HAP-1 (cell line): ENCODE measurements at regions not wholly inside any gene's neighbourhood (a gene's known extent, or its start where the extent isn't known, plus 50 kb on each side); places are given as distances from the start of the nearest gene placed in this dataset.
A peak's percentile ranks its signal among the peaks of the same experiment; 100 is the strongest.

Source experiments
- DNase-seq, 2 experiments: peaks; one replicate each; pipeline ENCODE4 v3.0.0-alpha.2; 2016 to 2020; ENCODE audit warnings: low spot score in 2 of 2
- H3K27me3 ChIP-seq: fragments of 250-450 bp; sonication (Bioruptor Pico); 2 replicates; pipeline ENCODE4 v1.5.1; 2020; ENCODE audit warnings: low read depth, mild to moderate bottlenecking, moderate library complexity
- H3K36me3 ChIP-seq: fragments of 250-450 bp; sonication (Bioruptor Pico); replicated peaks from 2 replicates; pipeline ENCODE4 v1.5.1; 2020; ENCODE audit warnings: mild to moderate bottlenecking
- H3K4me1 ChIP-seq: fragments of 250-450 bp; sonication (Bioruptor Pico); 2 replicates; pipeline ENCODE4 v1.5.1; 2020; ENCODE audit warnings: mild to moderate bottlenecking
- H3K4me3 ChIP-seq: fragments of 250-450 bp; sonication (Bioruptor Pico); 2 replicates; pipeline ENCODE4 v1.5.1; 2020; ENCODE audit warnings: mild to moderate bottlenecking, moderate library complexity
- H3K9me3 ChIP-seq: fragments of 250-450 bp; sonication (Bioruptor Pico); 2 replicates; pipeline ENCODE4 v1.5.1; 2020; ENCODE audit warnings: mild to moderate bottlenecking, moderate library complexity
- in situ Hi-C: fragments of 300-500 bp; cut with MboI; formaldehyde crosslinking; loops from 3 replicates; pipeline ENCODE4 v1.14.3; 2020; ENCODE audit warnings: low sequenced_read_pairs, inconsistent platforms, mixed read lengths

DNA sequence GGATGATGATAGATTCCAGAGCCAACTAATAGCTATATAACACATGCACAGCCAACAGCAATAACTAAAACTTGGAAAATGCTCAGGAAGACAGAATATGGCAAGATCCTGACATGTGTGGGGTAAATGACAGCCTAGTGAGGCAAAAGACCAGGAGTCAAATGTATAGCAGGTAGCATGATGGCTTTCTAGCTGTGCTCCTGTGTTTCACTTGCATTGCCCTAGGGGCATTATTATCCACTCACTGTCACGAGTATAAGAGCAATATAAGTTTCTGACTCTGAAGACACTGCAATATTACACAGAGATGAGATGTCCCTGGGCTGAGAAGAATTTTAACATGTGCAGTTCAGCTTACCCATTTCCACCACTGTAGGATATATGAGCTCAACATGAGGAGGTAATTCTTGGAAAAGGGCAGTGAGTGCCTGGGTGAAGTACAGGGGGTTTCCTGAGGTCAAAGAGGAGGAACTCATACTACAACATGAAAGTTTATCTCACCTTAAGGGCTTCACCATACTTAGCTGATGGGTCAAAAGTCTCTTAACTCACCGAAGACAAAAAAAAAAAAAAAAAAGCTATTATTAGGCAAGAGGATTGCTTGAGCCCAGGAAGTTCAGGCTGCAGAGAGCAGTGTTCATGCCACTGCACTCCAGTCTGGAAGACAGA is 1385.6 kb upstream of the SLC39A10 start:
- in situ Hi-C loops, result no loop called here
- H3K9me3 ChIP-seq, result no peaks in the 10 kb centered on the region
- no peak for DNase-seq
- no peak overlapping the region for H3K4me3 ChIP-seq
- H3K27me3 ChIP-seq, result no peaks in the 10 kb centered on the region
- H3K36me3 ChIP-seq, result no peaks in the 10 kb centered on the region
- peaks cover 18% of the 10 kb centered on the region for H3K4me1 ChIP-seq

DNA sequence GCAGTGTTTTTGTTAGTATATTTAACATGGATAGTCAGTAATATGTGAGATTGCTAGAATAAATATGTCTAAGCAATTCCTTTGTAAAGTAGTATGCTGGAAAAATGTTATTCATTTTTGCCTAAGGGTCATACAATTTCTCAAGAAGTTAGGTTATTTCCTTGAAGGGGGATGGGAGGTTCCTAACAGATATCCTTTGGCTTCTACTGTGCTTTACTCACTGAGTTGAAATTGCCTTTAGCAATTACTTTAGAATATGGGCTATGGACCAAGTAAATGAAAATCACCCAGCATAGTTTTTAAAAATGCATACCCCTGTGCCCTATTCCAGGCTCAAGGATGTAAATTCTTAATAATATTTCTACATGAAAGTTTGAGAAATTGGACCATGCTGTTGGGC is 1386.4 kb upstream of the SLC39A10 start:
- Histone ChIP-seq H3K27me3 (no peaks in the 10 kb centered on the region), H3K4me3 (no peak overlapping the region), H3K9me3 (no peaks in the 10 kb centered on the region), H3K4me1 (peaks cover 18% of the 10 kb centered on the region), H3K36me3 (no peaks in the 10 kb centered on the region)
- DNase-seq, result no peak
- in situ Hi-C loops, result no loop called here

DNA sequence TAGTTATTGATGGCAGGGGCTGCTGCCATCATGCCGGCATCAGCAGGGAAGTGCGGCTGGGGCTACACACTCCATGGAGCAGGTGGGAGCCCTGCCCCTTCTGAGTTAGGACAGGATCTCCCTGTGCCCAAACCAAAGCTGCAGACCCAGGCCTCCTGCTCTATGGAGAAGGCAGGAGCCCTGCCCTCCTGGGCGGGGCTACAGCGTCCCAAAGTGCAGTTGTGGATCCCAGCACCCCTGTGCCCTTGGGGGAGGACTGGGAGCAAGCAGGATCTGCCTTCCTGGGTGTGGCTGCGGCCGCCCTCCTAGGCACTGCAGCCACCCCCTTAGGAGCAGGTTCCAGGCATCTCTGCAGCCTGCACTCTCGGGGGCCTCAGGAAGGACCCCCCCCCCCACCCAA is 1392.4 kb upstream of the SLC39A10 start:
- Histone ChIP-seq H3K27me3 (no peaks in the 10 kb centered on the region), H3K9me3 (no peaks in the 10 kb centered on the region), H3K36me3 (no peaks in the 10 kb centered on the region), H3K4me3 (no peak overlapping the region), H3K4me1 (peaks cover 8% of the 10 kb centered on the region)
- DNase-seq, result no peak
- in situ Hi-C loops, result no loop called here

GRCh38 chr2:194260185-194260584 is 1396.8 kb upstream of the SLC39A10 start:
- in situ Hi-C loops, result no loop called here
- DNase-seq, result no peak
- no peaks in the 10 kb centered on the region for H3K36me3 ChIP-seq
- no peaks in the 10 kb centered on the region for H3K9me3 ChIP-seq
- H3K4me1 ChIP-seq, result no peaks in the 10 kb centered on the region
- H3K4me3 ChIP-seq, result no peak overlapping the region
- no peaks in the 10 kb centered on the region for H3K27me3 ChIP-seq

- peaks cover 7% of the 10 kb centered on the region; the same call in 1 of the 2 replicates for H3K4me1 ChIP-seq
- no peaks in the 10 kb centered on the region for H3K27me3 ChIP-seq
- no peak for DNase-seq
- no peak overlapping the region for H3K4me3 ChIP-seq
- no peaks in the 10 kb centered on the region for H3K9me3 ChIP-seq
- in situ Hi-C loops, result no loop called here
- H3K36me3 ChIP-seq, result no peaks in the 10 kb centered on the region
These were observed 1399.9 kb upstream of the SLC39A10 start for GRCh38 chr2:194257095-194257494.

GRCh38 chr2:194253528-194254259 is 1403.3 kb upstream of the SLC39A10 start:
- no peak overlapping the region for H3K4me3 ChIP-seq
- no peaks in the 10 kb centered on the region for H3K9me3 ChIP-seq
- DNase-seq, result no peak
- in situ Hi-C loops, result no loop called here
- no peaks in the 10 kb centered on the region for H3K27me3 ChIP-seq
- no peaks in the 10 kb centered on the region for H3K36me3 ChIP-seq
- H3K4me1 ChIP-seq, result peaks cover 17% of the 10 kb centered on the region

DNA sequence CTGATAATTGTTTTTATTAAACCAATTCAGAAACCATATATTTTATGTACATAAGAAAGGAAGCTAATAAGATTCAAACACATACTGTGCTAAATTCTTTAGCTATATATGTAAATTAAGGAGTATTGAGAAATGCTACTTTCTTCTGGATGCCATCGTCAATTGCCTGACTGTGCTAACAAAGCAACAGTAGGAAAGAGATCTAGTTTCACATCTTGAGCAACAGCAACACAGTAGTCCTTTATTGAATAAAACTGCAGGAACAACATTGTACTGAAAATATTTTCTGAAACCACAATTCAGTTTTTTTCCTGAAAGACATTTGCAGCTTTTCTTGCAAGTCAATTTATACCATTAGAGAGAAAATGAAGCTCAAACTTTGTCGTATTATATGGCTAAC is 1404.9 kb upstream of the SLC39A10 start:
- Histone ChIP-seq H3K36me3 (no peaks in the 10 kb centered on the region), H3K4me3 (no peak overlapping the region), H3K27me3 (no peaks in the 10 kb centered on the region), H3K4me1 (peaks cover 24% of the 10 kb centered on the region), H3K9me3 (no peaks in the 10 kb centered on the region)
- in situ Hi-C loops, result no loop called here
- DNase-seq, result peak in 1 of 2 experiments; percentile 85

- no peak for DNase-seq
- no peak overlapping the region for H3K4me3 ChIP-seq
- no peaks in the 10 kb centered on the region for H3K9me3 ChIP-seq
- in situ Hi-C loops, result no loop called here
- H3K36me3 ChIP-seq, result no peaks in the 10 kb centered on the region
- no peaks in the 10 kb centered on the region for H3K27me3 ChIP-seq
- no peaks in the 10 kb centered on the region for H3K4me1 ChIP-seq
These were observed 1424.4 kb upstream of the SLC39A10 start for GRCh38 chr2:194232600-194232999.

DNA sequence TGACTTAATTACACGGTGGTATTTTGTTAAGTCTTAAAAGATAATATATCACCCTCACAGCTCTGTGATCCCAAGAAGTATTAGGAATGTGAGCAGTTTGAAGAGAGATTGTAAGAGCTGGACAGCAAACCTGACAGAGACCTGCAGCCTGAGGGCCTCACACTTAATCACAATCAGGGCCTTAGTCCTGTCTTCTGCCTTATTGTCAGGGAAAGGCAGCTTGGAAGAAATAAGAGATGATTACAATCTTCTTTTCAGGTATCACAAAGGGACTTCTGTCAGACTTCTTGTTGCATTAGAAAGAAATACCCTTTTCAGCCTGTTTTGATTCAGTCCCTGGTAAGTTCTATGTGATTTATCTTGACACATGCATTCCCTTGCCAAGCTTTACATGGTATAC is 1433.8 kb upstream of the SLC39A10 start:
- in situ Hi-C loops, result no loop called here
- Histone ChIP-seq H3K4me3 (no peak overlapping the region), H3K36me3 (no peaks in the 10 kb centered on the region), H3K4me1 (peaks cover 44% of the 10 kb centered on the region), H3K27me3 (no peaks in the 10 kb centered on the region), H3K9me3 (no peaks in the 10 kb centered on the region)
- DNase-seq, result peak; percentile 73 to 97

DNA sequence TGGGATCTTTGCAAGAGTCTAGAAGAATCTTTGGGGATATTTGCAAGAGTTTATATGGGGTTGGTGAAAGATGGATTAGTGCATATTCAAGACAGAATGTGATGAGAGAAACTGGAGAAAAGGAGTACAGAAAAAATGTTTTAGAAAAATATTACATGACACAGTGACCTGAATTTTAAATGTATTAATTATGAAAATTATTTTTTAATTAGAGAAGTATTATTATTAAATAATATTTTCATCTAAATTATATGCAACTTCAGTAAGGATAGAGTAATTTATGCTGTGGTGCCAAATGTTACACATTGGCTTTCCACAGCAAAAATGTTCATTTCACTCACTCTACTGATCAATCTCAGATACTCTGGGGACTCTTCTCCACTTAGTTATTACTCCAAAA is 1442.8 kb upstream of the SLC39A10 start:
- Histone ChIP-seq H3K9me3 (no peaks in the 10 kb centered on the region), H3K36me3 (no peaks in the 10 kb centered on the region), H3K27me3 (no peaks in the 10 kb centered on the region), H3K4me3 (no peak overlapping the region), H3K4me1 (peaks cover 12% of the 10 kb centered on the region)
- no peak for DNase-seq
- in situ Hi-C loops, result no loop called here

DNA sequence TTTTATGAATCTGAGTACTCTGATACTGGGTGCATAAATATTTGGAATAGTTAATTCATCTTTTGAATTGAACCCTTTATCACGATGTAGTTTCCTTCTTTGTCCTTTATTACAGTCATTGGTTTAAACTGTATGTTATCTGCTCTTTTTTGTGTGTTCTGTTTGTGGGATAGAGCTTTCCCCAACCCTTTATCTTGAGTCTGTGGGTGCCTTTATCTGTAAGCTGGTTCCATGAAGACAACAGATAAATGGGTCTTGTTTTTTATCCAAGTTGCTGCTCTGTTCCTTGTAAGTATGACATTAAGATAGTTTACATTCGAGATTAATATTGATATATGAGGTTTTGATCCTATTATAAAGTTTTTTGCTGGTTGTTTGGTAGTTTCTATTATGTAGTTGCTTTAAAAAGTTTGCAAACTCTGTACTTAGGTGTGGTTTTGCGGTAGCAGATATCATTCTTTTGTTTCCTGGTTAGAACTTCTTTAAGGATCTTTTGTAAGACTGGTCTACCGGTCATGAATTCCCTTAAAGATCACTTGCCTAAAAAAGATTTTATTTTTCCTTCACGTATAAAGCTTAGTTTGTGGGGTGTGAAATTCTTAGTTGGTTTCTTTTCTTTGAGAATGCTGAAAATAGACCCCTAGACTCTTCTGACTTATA is 1451.3 kb upstream of the SLC39A10 start:
- Histone ChIP-seq H3K4me3 (no peak overlapping the region), H3K27me3 (no peaks in the 10 kb centered on the region), H3K9me3 (no peaks in the 10 kb centered on the region), H3K4me1 (no peaks in the 10 kb centered on the region), H3K36me3 (no peaks in the 10 kb centered on the region)
- in situ Hi-C loops, result no loop called here
- no peak for DNase-seq

DNA sequence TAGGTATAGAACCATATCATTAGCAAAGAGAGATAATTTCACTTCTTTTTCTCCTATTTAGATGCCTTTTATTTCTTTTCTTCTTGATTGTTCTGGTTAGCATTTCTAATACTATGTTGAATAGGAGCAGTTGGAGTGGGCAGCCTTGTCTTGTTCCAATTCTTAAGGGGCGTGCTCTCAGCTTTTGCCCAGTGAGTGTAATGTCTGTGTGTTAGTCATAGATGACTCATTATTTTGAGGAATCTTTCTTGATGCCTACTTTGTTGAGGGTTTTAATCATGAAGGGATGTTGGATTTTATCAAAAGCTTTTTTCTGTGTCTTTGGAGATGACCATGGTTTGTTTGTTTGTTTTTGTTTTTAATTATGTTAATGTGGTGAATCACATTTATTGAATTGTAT is 1453.1 kb upstream of the SLC39A10 start:
- H3K4me3 ChIP-seq, result no peak overlapping the region
- in situ Hi-C loops, result no loop called here
- H3K9me3 ChIP-seq, result no peaks in the 10 kb centered on the region
- H3K4me1 ChIP-seq, result no peaks in the 10 kb centered on the region
- DNase-seq, result no peak
- H3K27me3 ChIP-seq, result no peaks in the 10 kb centered on the region
- no peaks in the 10 kb centered on the region for H3K36me3 ChIP-seq

- Histone ChIP-seq H3K36me3 (no peaks in the 10 kb centered on the region), H3K27me3 (no peaks in the 10 kb centered on the region), H3K9me3 (no peaks in the 10 kb centered on the region), H3K4me1 (no peaks in the 10 kb centered on the region), H3K4me3 (no peak overlapping the region)
- DNase-seq, result no peak
- in situ Hi-C loops, result no loop called here
These were observed 1474.1 kb upstream of the SLC39A10 start for GRCh38 chr2:194182888-194183287.

DNA sequence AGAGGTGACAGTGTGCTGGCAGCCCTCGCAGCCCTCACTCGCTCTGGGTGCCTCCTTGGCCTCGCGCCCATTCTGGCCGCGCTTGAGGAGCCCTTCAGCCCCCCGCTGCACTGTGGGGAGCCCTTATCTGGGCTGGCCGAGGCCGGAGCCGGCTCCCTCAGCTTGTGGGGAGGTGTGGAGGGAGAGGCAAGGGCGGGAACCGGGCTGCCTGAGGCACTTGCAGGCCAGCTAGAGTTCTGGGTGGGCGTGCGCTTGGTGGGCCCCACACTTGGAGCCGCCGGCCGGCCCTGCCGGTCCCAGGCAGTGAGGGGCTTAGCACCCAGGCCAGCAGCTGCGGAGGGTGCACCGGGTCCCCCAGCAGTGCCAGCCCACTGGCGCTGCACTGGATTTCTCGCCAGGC is 1480.9 kb upstream of the SLC39A10 start:
- Histone ChIP-seq H3K36me3 (no peaks in the 10 kb centered on the region), H3K4me3 (no peak overlapping the region), H3K27me3 (no peaks in the 10 kb centered on the region), H3K4me1 (no peaks in the 10 kb centered on the region), H3K9me3 (no peaks in the 10 kb centered on the region)
- DNase-seq, result no peak
- in situ Hi-C loops, result no loop called here
